B cell (primary cell): ENCODE measurements at regions not wholly inside any gene's neighbourhood (a gene's known extent, or its start where the extent isn't known, plus 50 kb on each side); places are given as distances from the start of the nearest gene placed in this dataset.

ENCODE experiments used
- ATAC-seq: fragments of 200-7000 bp; cut with Tn5 transposase; one replicate; pipeline ENCODE4 v1.10.0; 2021; ENCODE audit warnings: low read depth, mild to moderate bottlenecking, moderate number of reproducible peaks, moderate library complexity
- CTCF ChIA-PET: fragments of 350-600 bp; sonication (Branson Sonifier 250); formaldehyde crosslinking; loops from one replicate; lab custom pipeline; 2021; ENCODE audit warnings: antibody characterized with exemption, inconsistent platforms; lab: Charles Lee
- POLR2A ChIA-PET: fragments of 350-600 bp; sonication (Branson Sonifier 250); formaldehyde crosslinking; loops from one replicate; lab custom pipeline; 2021; ENCODE audit warnings: antibody characterized with exemption; lab: Charles Lee
- DNase-seq: peaks from one replicate; pipeline ENCODE4 v3.0.0; 2013
- H2AFZ ChIP-seq: 2 replicates; pipeline ENCODE4 v1.6.1; 2012; ENCODE audit warnings: mild to moderate bottlenecking, low read depth, low read length; ENCODE audit not compliant: insufficient read depth, poor library complexity, severe bottlenecking
- H3K27ac ChIP-seq, 2 donors: 1 replicate in 1 of 2; 2 replicates in 1 of 2; pipeline ENCODE4 v1.5.1; 2012 to 2013; ENCODE audit warnings: low read length in 2 of 2, mild to moderate bottlenecking in 2 of 2, moderate library complexity in 1 of 2
- H3K27me3 ChIP-seq, 4 experiments: fragments of 200-600 bp in 1 of 4; sonication (generic) in 1 of 4; replicated peaks in 1 of 4; 1 replicate in 2 of 4; 2 replicates in 2 of 4; pipeline versions ENCODE4 v1.6.1 to v1.7.0; 2013 to 2016; ENCODE audit warnings: low read length in 3 of 4, mild to moderate bottlenecking in 2 of 4, mixed read lengths in 1 of 4, moderate library complexity in 1 of 4; ENCODE audit not compliant: insufficient read depth in 4 of 4, control insufficient read depth in 3 of 4; ENCODE audit errors: control extremely low read depth in 1 of 4
- H3K36me3 ChIP-seq, 2 experiments: replicated peaks in 1 of 2; 1 replicate in 1 of 2; 2 replicates in 1 of 2; pipeline versions ENCODE4 v1.6.1 to v1.7.1; 2013; ENCODE audit warnings: low read length in 1 of 2; ENCODE audit not compliant: insufficient read depth in 2 of 2, control insufficient read depth in 1 of 2; ENCODE audit errors: control extremely low read depth in 1 of 2, extremely low read depth in 1 of 2
- H3K4me1 ChIP-seq, 2 donors: fragments of 200-600 bp in 1 of 2; sonication (generic) in 1 of 2; 1 replicate in 1 of 2; 2 replicates in 1 of 2; pipeline versions ENCODE4 v1.5.1 to v1.6.1; 2013 to 2017; ENCODE audit warnings: low read length in 2 of 2; ENCODE audit not compliant: control insufficient read depth in 2 of 2, insufficient read depth in 2 of 2
- H3K4me2 ChIP-seq: replicated peaks from 2 replicates; pipeline ENCODE3; 2012; ENCODE audit warnings: mild to moderate bottlenecking, low read depth, low read length; ENCODE audit not compliant: poor library complexity, severe bottlenecking
- H3K4me3 ChIP-seq, 5 experiments: fragments of 200-600 bp in 1 of 5; sonication (generic) in 1 of 5; 1 replicate in 3 of 5; 2 replicates in 2 of 5; pipeline versions ENCODE4 v1.5.1 to v1.7.0; 2011 to 2016; ENCODE audit warnings: low read length in 4 of 5, mild to moderate bottlenecking in 4 of 5, low read depth in 2 of 5, control low read depth in 1 of 5, moderate library complexity in 1 of 5; ENCODE audit not compliant: insufficient read depth in 1 of 5; ENCODE audit errors: control extremely low read depth in 1 of 5, extremely low read depth in 1 of 5
- H3K79me2 ChIP-seq: fragments of 200-600 bp; sonication (generic); one replicate; pipeline ENCODE4 v1.6.0; 2016; ENCODE audit warnings: low read length; ENCODE audit not compliant: control insufficient read depth, insufficient read depth
- H3K9ac ChIP-seq: fragments of 200-600 bp; sonication (generic); 2 replicates; pipeline ENCODE4 v1.6.1; 2017; ENCODE audit warnings: mild to moderate bottlenecking, low read length, moderate library complexity
- H3K9me3 ChIP-seq, 3 donors: one replicate each; pipeline versions ENCODE4 v1.6.1 to v1.7.1; 2013; ENCODE audit warnings: low read length in 2 of 3; ENCODE audit not compliant: control insufficient read depth in 2 of 3, insufficient read depth in 1 of 3; ENCODE audit errors: control extremely low read depth in 1 of 3
- H4K20me1 ChIP-seq: 2 replicates; pipeline ENCODE4 v1.6.0; 2012; ENCODE audit warnings: mild to moderate bottlenecking, low read length; ENCODE audit not compliant: insufficient read depth, control insufficient read depth, poor library complexity, severe bottlenecking
- H3K27ac Mint-ChIP-seq: one replicate; pipeline ENCODE4 v1.8.0; 2021; ENCODE audit warnings: mixed read lengths
- H3K27me3 Mint-ChIP-seq: one replicate; pipeline ENCODE4 v1.8.0; 2021; ENCODE audit warnings: mixed read lengths
- H3K4me1 Mint-ChIP-seq: one replicate; pipeline ENCODE4 v1.8.0; 2021; ENCODE audit warnings: mixed read lengths
- H3K4me3 Mint-ChIP-seq: one replicate; pipeline ENCODE4 v1.8.0; 2021; ENCODE audit warnings: mixed read lengths
- H3K9me3 Mint-ChIP-seq: one replicate; pipeline ENCODE4 v1.8.0; 2022; ENCODE audit warnings: mixed read lengths; ENCODE audit not compliant: insufficient read depth
- EZH2 ChIP-seq: IDR thresholded peaks from 2 replicates; pipeline ENCODE4 v1.6.1; 2012; ENCODE audit warnings: borderline replicate concordance, low read depth, mild to moderate bottlenecking, moderate library complexity, low read length; ENCODE audit not compliant: insufficient read depth, poor library complexity, severe bottlenecking
- WGBS: methylation state at CpG from one replicate; pipeline ENCODE4 v1.1.5; 2013; ENCODE audit warnings: missing lambda C conversion rate; ENCODE audit not compliant: insufficient coverage; 5-methylcytosine and 5-hydroxymethylcytosine counted together
- intact Hi-C: fragments of 100-400 bp; cut with micrococcal nuclease; formaldehyde crosslinking; loops from one replicate; pipeline ENCODE4 v1.10.0; 2022
- TF ChIP-seq, protein P1 (sequence below): fragments of 200-600 bp; IDR thresholded peaks from one replicate; pipeline ENCODE4 v1.8.0; 2022; ENCODE audit warnings: antibody characterized with exemption, mild to moderate bottlenecking

- H3K27ac Mint-ChIP-seq: no peak overlapping the region
- ATAC-seq (peak; percentile 46), DNase-seq (peak; percentile 34)
- H3K4me1 Mint-ChIP-seq: peaks cover 21% of the 10 kb centered on the region
- no peaks in the 10 kb centered on the region for H3K27me3 Mint-ChIP-seq
- TF ChIP-seq EZH2: no peak
- TF ChIP-seq, protein P1, sequence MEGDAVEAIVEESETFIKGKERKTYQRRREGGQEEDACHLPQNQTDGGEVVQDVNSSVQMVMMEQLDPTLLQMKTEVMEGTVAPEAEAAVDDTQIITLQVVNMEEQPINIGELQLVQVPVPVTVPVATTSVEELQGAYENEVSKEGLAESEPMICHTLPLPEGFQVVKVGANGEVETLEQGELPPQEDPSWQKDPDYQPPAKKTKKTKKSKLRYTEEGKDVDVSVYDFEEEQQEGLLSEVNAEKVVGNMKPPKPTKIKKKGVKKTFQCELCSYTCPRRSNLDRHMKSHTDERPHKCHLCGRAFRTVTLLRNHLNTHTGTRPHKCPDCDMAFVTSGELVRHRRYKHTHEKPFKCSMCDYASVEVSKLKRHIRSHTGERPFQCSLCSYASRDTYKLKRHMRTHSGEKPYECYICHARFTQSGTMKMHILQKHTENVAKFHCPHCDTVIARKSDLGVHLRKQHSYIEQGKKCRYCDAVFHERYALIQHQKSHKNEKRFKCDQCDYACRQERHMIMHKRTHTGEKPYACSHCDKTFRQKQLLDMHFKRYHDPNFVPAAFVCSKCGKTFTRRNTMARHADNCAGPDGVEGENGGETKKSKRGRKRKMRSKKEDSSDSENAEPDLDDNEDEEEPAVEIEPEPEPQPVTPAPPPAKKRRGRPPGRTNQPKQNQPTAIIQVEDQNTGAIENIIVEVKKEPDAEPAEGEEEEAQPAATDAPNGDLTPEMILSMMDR: no peak
- H3K4me3 Mint-ChIP-seq: no peak overlapping the region
- WGBS: 88% methylated on average over 2 of the region's 2 CpGs
- intact Hi-C loops: loop anchor here (10.0 kb wide), 2 partner anchors 155 to 775 kb away; partner anchors contain the start of genes MRPS33 and SLC37A3
- H4K20me1 ChIP-seq: no peaks in the 10 kb centered on the region
- H3K9me3 Mint-ChIP-seq: no peaks in the 10 kb centered on the region
- H3K27me3 ChIP-seq: no peaks in the 10 kb centered on the region
- no peak overlapping the region for H3K27ac ChIP-seq
- ChIA-PET POLR2A (no interaction called here), CTCF (interaction anchor here (1.0 to 1.5 kb wide), 2 partner anchors 63 to 594 kb away, joined by 3 read pairs; partner anchors contain the start of gene KDM7A)
- H3K4me2 ChIP-seq: no peak overlapping the region
- no peaks in the 10 kb centered on the region for H3K36me3 ChIP-seq
- peaks cover 15 to 26% of the 10 kb centered on the region in 2 donors for H3K4me1 ChIP-seq
- H2AFZ ChIP-seq: no peak overlapping the region
- no peak overlapping the region for H3K4me3 ChIP-seq
- H3K79me2 ChIP-seq: no peaks in the 10 kb centered on the region
- H3K9me3 ChIP-seq: no peaks in the 10 kb centered on the region
- no peak overlapping the region for H3K9ac ChIP-seq
These were observed 62.8 kb upstream of the KDM7A start for GRCh38 chr7:140239653-140239935.

DNA sequence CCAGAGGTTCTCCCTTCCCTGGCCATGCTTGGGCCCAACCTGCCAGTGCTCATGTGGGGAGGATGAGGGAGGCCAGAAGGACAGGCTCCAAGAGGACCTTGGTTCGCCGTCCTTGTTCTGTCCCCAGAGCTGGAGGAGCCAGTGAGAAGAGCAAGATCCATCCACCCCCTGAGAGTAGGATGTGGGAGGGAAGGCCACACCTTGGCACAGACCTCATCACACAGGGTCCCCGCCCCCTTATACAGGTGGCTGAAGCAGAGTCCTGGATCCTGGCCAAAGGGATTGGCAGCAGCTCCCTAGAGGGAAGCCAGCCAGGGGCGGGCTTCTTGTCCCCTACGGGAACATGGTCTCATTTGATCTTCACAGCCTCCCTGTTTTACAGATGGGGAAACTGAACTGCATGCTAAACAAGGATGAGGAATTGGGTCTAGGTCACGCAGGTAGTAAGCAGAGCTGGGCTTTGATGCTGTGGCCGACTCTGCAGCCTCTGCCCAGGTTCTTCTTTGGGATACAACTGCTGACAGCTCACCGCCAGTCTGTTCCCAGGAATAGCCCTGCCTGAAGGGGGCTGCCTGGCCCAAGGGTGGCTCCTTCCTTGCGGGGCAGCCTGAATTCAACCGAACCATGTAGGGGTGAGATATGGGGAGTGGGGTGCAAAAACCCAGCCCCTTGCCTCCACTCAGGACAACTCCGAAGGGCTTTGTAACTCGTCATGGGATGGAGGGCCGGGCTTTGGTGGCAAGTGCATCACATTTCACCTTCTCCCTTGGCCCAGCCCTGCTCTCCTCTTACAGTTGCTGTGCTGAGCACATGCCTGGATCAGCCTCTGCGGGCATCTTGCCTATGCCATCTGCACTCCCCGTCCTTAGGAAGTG, 62.2 kb upstream of the KDM7A start:
- no peaks in the 10 kb centered on the region for H3K36me3 ChIP-seq
- ATAC-seq (no peak), DNase-seq (no peak)
- H3K4me3 Mint-ChIP-seq: no peak overlapping the region
- CTCF ChIA-PET: interaction anchor here (1.0 to 1.5 kb wide), 2 partner anchors 62 to 593 kb away, joined by 3 read pairs; partner anchors contain the start of gene KDM7A
- H3K9me3 ChIP-seq: no peaks in the 10 kb centered on the region
- intact Hi-C loops: loop anchor here (10.0 kb wide), 2 partner anchors 156 to 776 kb away; partner anchors contain the start of genes MRPS33 and SLC37A3
- POLR2A ChIA-PET: no interaction called here
- peaks cover 15 to 27% of the 10 kb centered on the region in 2 donors for H3K4me1 ChIP-seq
- H3K27me3 Mint-ChIP-seq: no peaks in the 10 kb centered on the region
- H4K20me1 ChIP-seq: no peaks in the 10 kb centered on the region
- H3K79me2 ChIP-seq: no peaks in the 10 kb centered on the region
- no peak overlapping the region for H3K27ac Mint-ChIP-seq
- no peak overlapping the region for H3K4me3 ChIP-seq
- TF ChIP-seq, protein P1: no peak
- TF ChIP-seq EZH2: no peak
- H3K9me3 Mint-ChIP-seq: no peaks in the 10 kb centered on the region
- no peak overlapping the region for H3K27ac ChIP-seq
- H3K4me1 Mint-ChIP-seq: peaks cover 21% of the 10 kb centered on the region
- no peak overlapping the region for H2AFZ ChIP-seq
- no peak overlapping the region for H3K4me2 ChIP-seq
- 94% methylated on average over 12 of the region's 15 CpGs for WGBS
- no peaks in the 10 kb centered on the region for H3K27me3 ChIP-seq
- H3K9ac ChIP-seq: no peak overlapping the region
